ENCODE measurements at regions not wholly inside any gene's neighbourhood (a gene's known extent, or its start where the extent isn't known, plus 50 kb on each side); places are given as distances from the start of the nearest gene placed in this dataset.
A peak's percentile ranks its signal among the peaks of the same experiment; 100 is the strongest.
"Not testable (repeated sequence)": the region's sequence is repeated elsewhere in the genome, so short reads cannot be mapped to it uniquely, and the experiment has no call there.

DNA sequence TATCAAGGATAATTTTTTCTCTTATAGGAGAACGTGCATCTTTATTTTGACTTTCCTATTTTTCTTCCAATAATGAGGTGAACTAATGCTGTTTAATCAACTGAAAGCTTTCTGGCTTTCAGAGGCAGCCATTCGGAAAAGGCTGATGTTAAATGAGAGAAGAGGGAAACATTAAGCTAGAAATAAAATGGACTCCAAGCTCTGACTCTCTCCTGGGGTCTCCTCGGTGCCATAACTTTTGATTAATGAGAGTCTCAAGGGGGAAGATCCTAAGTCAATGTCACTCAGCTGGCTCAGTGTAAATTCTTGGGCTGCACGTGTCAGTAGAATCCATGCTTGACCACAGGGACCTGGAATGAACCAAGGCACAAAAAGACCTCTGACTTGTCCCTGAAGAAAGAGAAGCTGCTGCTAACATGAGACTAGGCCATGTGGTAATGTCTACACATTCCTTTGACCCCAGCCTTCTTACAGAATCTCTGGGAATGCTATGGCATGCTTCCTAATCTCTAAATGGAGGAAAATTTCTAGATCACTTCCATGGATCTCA is 152.2 kb upstream of the RFC3 start:
- H3K4me1 ChIP-seq (replicated peaks in 1 of 2): peaks cover 0 to 6% of the 10 kb centered on the region in 2 donors
- in situ Hi-C loops (cut with MboI; ENCODE audit: low pct_unique_long_range_greater_than_20kb in 2 of 9, low sequenced_read_pairs in 9 of 9, unreplicated experiment in 9 of 9): no loop called here
- no peak for ATAC-seq (replicated peaks in 6 of 8)
- H3K27ac ChIP-seq: no peak overlapping the region
- 42 to 83% (median 46%) methylated on average over 2 to 4 of the region's 4 CpGs; no CpG with 5 or more reads in 2 of the 10 experiments for WGBS, 10 experiments
- H3K4me3 ChIP-seq: no peak overlapping the region

DNA sequence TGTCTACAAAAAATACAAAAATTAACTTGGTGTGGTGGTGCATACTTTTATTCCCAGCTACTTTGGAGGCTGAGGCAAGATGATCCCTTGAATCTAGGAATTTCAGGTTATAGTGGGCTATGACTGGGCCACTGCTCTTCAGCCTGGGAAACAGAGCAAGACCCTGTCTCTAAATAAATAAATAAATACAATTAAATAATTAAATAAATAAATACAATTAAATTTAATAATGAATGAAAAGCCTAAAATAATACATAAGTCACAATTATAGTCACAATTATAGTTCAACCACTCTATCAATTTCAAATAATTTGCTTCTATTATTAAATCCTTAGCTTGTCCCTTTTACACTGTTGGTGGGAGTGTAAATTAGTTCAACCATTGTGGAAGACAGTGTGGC is 146.4 kb upstream of the RFC3 start:
- in situ Hi-C loops (cut with MboI; ENCODE audit: low pct_unique_long_range_greater_than_20kb in 2 of 9, low sequenced_read_pairs in 9 of 9, unreplicated experiment in 9 of 9): no loop called here
- no peak overlapping the region for H3K27ac ChIP-seq
- H3K4me3 ChIP-seq: no peak overlapping the region
- H3K4me1 ChIP-seq (replicated peaks in 1 of 2): peaks cover 3 to 6% of the 10 kb centered on the region in 2 donors
- no peak for ATAC-seq (replicated peaks in 6 of 8)

DNA sequence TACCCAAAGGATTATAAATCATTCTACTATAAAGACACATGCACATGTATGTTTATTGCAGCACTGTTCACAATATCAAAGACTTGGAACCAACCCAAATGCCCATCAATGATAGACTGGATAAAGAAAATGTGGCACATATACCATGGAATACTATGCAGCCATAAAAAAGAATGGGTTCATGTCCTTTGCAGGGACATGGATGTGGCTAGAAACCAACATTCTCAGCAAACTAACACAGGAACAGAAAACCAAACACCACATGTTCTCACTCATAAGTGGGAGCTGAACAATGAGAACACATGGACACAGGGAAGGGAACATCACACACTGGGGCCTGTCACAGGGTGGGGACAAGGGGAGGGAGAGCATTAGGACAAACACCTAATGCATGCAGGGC is 145.9 kb upstream of the RFC3 start:
- in situ Hi-C loops (cut with MboI; ENCODE audit: low pct_unique_long_range_greater_than_20kb in 2 of 9, low sequenced_read_pairs in 9 of 9, unreplicated experiment in 9 of 9); H3K27ac ChIP-seq; ATAC-seq (replicated peaks in 6 of 8); H3K4me3 ChIP-seq: not testable (repeated sequence)
- peaks cover 3 to 11% of the 10 kb centered on the region in 2 donors for H3K4me1 ChIP-seq (replicated peaks in 1 of 2)

DNA sequence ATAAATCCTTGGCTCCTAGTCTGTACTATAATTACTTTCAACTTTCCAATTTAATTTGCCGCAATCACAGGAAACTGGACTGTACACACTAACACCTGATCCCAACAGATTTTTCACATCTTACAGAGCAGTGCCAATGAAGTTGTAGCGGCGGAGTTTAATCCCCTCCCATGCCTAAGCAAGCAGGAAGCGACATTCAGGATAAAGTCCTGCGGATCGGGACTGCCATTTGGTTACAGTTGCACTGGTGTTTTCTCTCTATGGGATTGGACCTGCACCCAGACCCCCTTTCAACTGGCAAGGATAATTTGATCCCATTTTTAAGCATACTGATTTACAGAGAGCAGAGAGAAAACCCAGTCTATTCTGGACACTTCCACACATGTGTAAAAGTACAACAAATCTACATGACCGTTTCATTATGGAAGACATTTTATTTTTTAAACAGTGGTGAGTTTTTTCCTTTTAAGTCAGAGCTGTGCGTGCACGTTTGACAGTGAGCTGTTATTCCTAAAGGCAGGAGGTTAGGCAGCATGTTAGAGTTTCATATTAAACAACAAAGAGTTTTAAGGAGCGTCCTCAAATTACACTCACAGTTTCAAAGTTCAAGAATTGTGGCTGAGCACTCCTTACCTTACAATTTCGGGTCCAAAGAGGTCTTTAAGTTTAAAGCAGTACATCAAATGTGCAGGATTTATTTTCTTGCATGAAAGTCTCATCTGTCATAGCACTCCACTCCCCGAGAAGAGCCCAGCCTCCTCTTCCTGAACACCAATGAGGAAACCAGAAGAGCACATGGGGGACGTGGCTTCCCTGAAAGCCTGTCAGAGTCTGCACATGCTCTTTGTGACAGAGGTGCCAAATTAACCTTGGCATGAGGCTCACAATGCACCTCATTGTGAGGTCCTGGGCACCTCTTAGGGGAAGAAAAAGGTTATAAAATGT is 141.6 kb upstream of the RFC3 start:
- peak overlapping the region in 1 of 5 donors; percentile 10 for H3K4me3 ChIP-seq
- 0 to 90% (median 46%) methylated on average over 2 to 10 of the region's 13 CpGs for WGBS, 10 experiments
- peak; percentile 54 to 98 (median 76) for ATAC-seq (replicated peaks in 6 of 8)
- H3K4me1 ChIP-seq (replicated peaks in 1 of 2): peaks cover 6 to 26% of the 10 kb centered on the region in 2 donors
- H3K27ac ChIP-seq: no peak overlapping the region
- in situ Hi-C loops (cut with MboI; ENCODE audit: low pct_unique_long_range_greater_than_20kb in 2 of 9, low sequenced_read_pairs in 9 of 9, unreplicated experiment in 9 of 9): no loop called here

GRCh38 chr13:33677215-33677614 is 140.7 kb upstream of the RFC3 start:
- WGBS, 10 experiments: 75 to 100% (median 100%) methylated on average over 1 of the region's 1 CpG; no CpG with 5 or more reads in 4 of the 10 experiments
- Histone ChIP-seq H3K4me3 (no peak overlapping the region), H3K27ac (no peak overlapping the region), H3K4me1 (replicated peaks in 1 of 2) (peaks cover 6 to 26% of the 10 kb centered on the region in 2 donors)
- in situ Hi-C loops (cut with MboI; ENCODE audit: low pct_unique_long_range_greater_than_20kb in 2 of 9, low sequenced_read_pairs in 9 of 9, unreplicated experiment in 9 of 9): no loop called here
- no peak for ATAC-seq (replicated peaks in 6 of 8)

DNA sequence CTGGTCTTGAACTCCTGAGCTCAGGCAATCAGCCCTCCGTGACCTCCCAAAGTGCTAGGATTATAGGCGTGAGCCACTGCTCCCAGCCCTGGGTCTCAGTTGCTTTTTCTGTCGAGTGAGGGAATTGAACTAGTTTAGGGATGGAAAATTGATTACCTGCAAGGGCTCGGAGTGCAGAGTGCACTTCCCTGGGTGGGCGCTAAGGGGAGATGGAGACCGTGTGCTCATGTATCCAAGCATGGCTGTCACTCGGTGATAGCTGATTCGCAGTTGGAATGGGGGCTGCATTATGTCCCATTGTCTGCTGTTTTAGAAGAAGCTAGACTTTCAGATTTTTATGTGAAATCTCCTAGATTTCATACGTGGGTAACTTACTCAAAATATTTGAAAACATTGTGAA is 139.9 kb upstream of the RFC3 start:
- ATAC-seq (replicated peaks in 6 of 8): no peak
- 66 to 94% (median 86%) methylated on average over 1 to 7 of the region's 9 CpGs; no CpG with 5 or more reads in 2 of the 10 experiments for WGBS, 10 experiments
- no peak overlapping the region for H3K27ac ChIP-seq
- no peak overlapping the region for H3K4me3 ChIP-seq
- H3K4me1 ChIP-seq (replicated peaks in 1 of 2): peaks cover 6 to 26% of the 10 kb centered on the region in 2 donors
- in situ Hi-C loops (cut with MboI; ENCODE audit: low pct_unique_long_range_greater_than_20kb in 2 of 9, low sequenced_read_pairs in 9 of 9, unreplicated experiment in 9 of 9): no loop called here

- in situ Hi-C loops (cut with MboI; ENCODE audit: low pct_unique_long_range_greater_than_20kb in 2 of 9, low sequenced_read_pairs in 9 of 9, unreplicated experiment in 9 of 9): no loop called here
- ATAC-seq (replicated peaks in 6 of 8): peak; percentile 8 to 94 (median 84)
- no peak overlapping the region for H3K4me3 ChIP-seq
- 14 to 100% (median 57%) methylated on average over 1 to 11 of the region's 11 CpGs for WGBS, 10 experiments
- peaks cover 6 to 26% of the 10 kb centered on the region in 2 donors for H3K4me1 ChIP-seq (replicated peaks in 1 of 2)
- no peak overlapping the region for H3K27ac ChIP-seq
Measured at GRCh38 chr13:33678906-33679657, 138.9 kb upstream of the RFC3 start.

DNA sequence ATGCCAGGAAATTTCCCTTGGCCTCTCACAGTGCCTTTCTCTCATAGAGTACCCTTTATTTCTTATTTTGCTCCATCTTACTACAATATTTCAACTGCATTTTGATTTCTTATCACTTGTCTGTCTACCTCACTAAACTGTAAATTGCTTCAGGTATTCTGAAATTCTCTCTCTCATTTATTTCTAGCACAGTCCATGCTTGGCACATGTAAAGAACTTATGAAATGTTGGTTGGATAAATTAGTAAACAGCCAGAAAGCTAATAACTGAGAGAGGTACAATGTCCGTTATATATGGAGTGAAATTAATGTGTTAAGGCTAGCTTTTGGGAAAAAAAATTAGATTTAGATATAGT is 138.3 kb upstream of the RFC3 start:
- H3K27ac ChIP-seq: no peak overlapping the region
- no peak for ATAC-seq (replicated peaks in 6 of 8)

DNA sequence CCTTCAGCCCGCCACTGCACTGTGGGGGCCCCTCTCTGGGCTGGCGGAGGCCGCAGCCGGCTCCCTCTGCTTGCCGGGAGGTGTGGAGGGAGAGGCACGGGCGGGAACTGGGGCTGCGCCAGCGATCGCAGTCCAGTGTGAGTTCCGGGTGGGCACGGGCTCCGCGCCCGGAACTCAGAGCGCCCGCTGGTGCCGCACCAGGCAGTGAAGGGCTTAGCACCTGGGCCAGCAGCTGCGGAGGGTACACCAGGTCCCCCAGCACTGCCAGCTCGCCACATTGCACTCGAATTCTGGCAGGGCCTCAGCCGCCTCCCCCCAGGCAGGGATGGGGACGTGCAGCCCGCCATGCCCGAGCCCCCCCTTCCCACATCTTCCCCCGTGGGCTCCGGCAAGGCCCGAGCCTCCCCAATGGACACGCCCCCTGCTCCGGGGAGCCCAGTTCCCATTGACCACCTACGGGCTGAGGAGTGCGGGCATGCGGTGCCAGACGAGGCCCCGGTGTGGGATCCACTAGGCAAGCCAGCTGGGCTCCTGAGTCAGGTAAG is 135.9 kb upstream of the RFC3 start:
- no peak overlapping the region for H3K27ac ChIP-seq
- peaks cover 3 to 15% of the 10 kb centered on the region in 2 donors for H3K4me1 ChIP-seq (replicated peaks in 1 of 2)
- no peak overlapping the region for H3K4me3 ChIP-seq
- no peak for ATAC-seq (replicated peaks in 6 of 8)
- 40 to 100% (median 97%) methylated on average over 1 to 5 of the region's 35 CpGs; no CpG with 5 or more reads in 6 of the 10 experiments for WGBS, 10 experiments
- in situ Hi-C loops (cut with MboI; ENCODE audit: low pct_unique_long_range_greater_than_20kb in 2 of 9, low sequenced_read_pairs in 9 of 9, unreplicated experiment in 9 of 9): no loop called here

More for the DNA sequence above, 138.3 kb upstream of the RFC3 start:
- 45 to 100% (median 100%) methylated on average over 1 of the region's 1 CpG; no CpG with 5 or more reads in 1 of the 10 experiments for WGBS, 10 experiments
- in situ Hi-C loops (cut with MboI; ENCODE audit: low pct_unique_long_range_greater_than_20kb in 2 of 9, low sequenced_read_pairs in 9 of 9, unreplicated experiment in 9 of 9): no loop called here
- H3K4me1 ChIP-seq (replicated peaks in 1 of 2): peaks cover 6 to 26% of the 10 kb centered on the region in 2 donors
- no peak overlapping the region for H3K4me3 ChIP-seq

DNA sequence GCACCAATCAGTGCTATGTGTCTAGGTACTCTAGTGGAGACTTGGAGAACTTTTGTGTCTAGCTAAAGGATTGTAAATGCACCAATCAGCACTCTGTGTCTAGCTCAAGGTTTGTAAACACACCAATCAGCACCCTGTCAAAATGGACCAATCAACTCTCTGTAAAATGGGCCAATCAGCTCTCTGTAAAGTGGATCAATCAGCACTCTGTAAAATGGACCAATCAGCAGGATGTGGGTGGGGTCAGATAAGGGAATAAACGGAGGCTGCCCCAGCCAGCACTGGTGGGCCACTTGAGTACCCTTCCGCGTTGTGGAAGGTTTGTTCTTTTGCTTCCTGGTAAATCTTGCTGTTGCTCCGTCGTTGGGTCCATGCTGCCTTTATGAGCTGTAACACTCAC is 135.3 kb upstream of the RFC3 start:
- peaks cover 3 to 12% of the 10 kb centered on the region in 2 donors for H3K4me1 ChIP-seq (replicated peaks in 1 of 2)
- WGBS, 10 experiments: 83 to 100% (median 92%) methylated on average over 1 to 5 of the region's 5 CpGs; no CpG with 5 or more reads in 7 of the 10 experiments
- ATAC-seq (replicated peaks in 6 of 8); H3K27ac ChIP-seq; in situ Hi-C loops (cut with MboI; ENCODE audit: low pct_unique_long_range_greater_than_20kb in 2 of 9, low sequenced_read_pairs in 9 of 9, unreplicated experiment in 9 of 9); H3K4me3 ChIP-seq: not testable (repeated sequence)

DNA sequence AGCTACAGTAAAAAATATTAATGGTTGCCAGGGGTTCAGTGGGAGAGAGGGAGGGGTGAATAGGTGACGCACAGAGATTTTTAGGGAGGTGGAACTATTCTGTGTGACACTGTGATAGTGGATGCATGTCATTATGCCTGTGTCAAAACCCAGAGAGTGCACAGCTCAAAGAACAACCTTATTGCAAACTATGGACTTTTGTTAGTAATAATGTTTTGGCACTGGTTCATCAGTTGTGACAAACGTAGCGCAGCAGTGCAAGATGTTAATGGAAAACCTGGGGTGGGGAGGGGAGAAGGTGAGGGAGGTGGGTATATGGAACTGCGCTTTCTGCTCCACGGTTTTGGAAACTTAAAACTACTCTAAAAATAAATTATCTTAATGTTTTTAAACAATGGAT is 134.6 kb upstream of the RFC3 start:
- Histone ChIP-seq H3K4me3 (no peak overlapping the region), H3K4me1 (replicated peaks in 1 of 2) (peaks cover 3 to 12% of the 10 kb centered on the region in 2 donors), H3K27ac (no peak overlapping the region)
- in situ Hi-C loops (cut with MboI; ENCODE audit: low pct_unique_long_range_greater_than_20kb in 2 of 9, low sequenced_read_pairs in 9 of 9, unreplicated experiment in 9 of 9): no loop called here
- no peak for ATAC-seq (replicated peaks in 6 of 8)
- 53 to 100% (median 90%) methylated on average over 1 to 5 of the region's 5 CpGs; no CpG with 5 or more reads in 1 of the 10 experiments for WGBS, 10 experiments

DNA sequence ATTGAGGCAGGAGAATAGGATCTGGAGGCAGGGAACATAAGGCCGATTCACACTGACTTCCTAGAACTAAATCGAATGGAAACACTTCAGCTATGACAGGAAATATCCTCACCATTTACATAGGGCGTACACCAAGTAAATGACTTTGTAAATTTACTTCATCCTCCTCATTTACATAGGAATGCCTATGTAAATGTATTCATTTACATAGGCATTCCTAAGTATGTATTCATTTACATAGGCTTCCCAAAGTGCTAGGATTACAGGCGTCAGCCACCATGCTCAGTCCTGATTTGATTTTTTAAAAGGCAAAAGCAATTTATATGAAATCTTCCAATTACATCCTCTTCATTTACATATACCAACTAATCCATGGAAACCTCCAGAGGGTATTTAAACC is 133.1 kb upstream of the RFC3 start:
- WGBS, 10 experiments: 20 to 100% (median 75%) methylated on average over 1 to 4 of the region's 4 CpGs; no CpG with 5 or more reads in 1 of the 10 experiments
- in situ Hi-C loops (cut with MboI; ENCODE audit: low pct_unique_long_range_greater_than_20kb in 2 of 9, low sequenced_read_pairs in 9 of 9, unreplicated experiment in 9 of 9): no loop called here
- ATAC-seq (replicated peaks in 6 of 8): peak in 3 of 8 experiments; percentile 92 to 97 (median 92)

More for the DNA sequence above, 133.1 kb upstream of the RFC3 start:
- Histone ChIP-seq H3K4me1 (replicated peaks in 1 of 2) (peaks cover 0 to 2% of the 10 kb centered on the region in 2 donors), H3K27ac (no peak overlapping the region), H3K4me3 (no peak overlapping the region)

All from motor neuron (in vitro differentiated cells).